Skeletal muscle satellite cell (primary cell): ENCODE measurements at regions not wholly inside any gene's neighbourhood (a gene's known extent, or its start where the extent isn't known, plus 50 kb on each side); places are given as distances from the start of the nearest gene placed in this dataset.

ENCODE experiments used
- H3K27me3 ChIP-seq: 2 replicates; pipeline ENCODE4 v1.7.0; 2013; ENCODE audit warnings: low read length; ENCODE audit not compliant: control insufficient read depth, insufficient read depth
- H3K36me3 ChIP-seq: 2 replicates; pipeline ENCODE4 v1.7.0; 2013; ENCODE audit warnings: mild to moderate bottlenecking, control low read depth, low read length; ENCODE audit not compliant: insufficient read depth
- H3K4me1 ChIP-seq: 2 replicates; pipeline ENCODE4 v1.7.0; 2013; ENCODE audit warnings: low read length; ENCODE audit not compliant: control insufficient read depth, insufficient read depth
- H3K4me2 ChIP-seq: 2 replicates; pipeline ENCODE4 v1.7.0; 2013; ENCODE audit warnings: mild to moderate bottlenecking, low read length
- H3K4me3 ChIP-seq: 2 replicates; pipeline ENCODE4 v1.7.0; 2013; ENCODE audit warnings: low read length
- H3K9ac ChIP-seq: 2 replicates; pipeline ENCODE4 v1.7.0; 2013; ENCODE audit warnings: mild to moderate bottlenecking, low read depth, low read length, moderate library complexity
- H3K9me3 ChIP-seq: replicated peaks from 2 replicates; pipeline ENCODE4 v1.7.0; 2013; ENCODE audit warnings: mild to moderate bottlenecking, control low read depth, low read length

DNA sequence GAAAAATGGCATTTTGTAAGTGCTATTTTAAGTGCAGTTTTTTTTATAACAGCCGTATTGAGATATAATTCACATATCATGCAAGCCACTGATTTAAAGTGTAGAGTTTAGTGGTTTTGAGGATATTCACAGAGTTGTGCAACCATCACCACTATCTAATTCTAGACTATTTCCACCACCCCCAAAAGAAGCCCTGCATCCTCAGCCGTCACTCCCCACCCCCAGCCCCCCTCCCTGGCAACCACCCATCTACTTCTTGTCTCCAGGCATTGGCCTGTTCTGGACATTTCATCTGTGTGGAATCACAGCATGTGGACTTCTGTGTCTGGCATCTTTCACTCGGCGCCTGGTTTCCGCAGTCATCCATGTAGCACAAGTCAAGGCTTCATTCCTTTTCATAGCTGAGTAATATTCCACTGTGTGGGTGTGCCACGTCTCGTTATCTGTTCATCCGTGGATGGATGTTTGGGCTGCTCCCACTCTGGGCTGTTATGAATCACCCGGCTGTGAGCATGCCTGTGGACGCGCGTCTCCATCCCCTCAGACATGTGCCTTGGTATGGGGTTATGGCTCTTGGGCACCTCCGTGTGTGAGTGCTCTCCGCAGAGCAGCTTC is 138.4 kb upstream of the CIBAR2 start:
- Histone ChIP-seq H3K9ac (no peak overlapping the region), H3K9me3 (no peaks in the 10 kb centered on the region), H3K27me3 (no peaks in the 10 kb centered on the region), H3K4me1 (peaks cover 4% of the 10 kb centered on the region), H3K4me2 (no peak overlapping the region), H3K36me3 (no peaks in the 10 kb centered on the region), H3K4me3 (no peak overlapping the region)

DNA sequence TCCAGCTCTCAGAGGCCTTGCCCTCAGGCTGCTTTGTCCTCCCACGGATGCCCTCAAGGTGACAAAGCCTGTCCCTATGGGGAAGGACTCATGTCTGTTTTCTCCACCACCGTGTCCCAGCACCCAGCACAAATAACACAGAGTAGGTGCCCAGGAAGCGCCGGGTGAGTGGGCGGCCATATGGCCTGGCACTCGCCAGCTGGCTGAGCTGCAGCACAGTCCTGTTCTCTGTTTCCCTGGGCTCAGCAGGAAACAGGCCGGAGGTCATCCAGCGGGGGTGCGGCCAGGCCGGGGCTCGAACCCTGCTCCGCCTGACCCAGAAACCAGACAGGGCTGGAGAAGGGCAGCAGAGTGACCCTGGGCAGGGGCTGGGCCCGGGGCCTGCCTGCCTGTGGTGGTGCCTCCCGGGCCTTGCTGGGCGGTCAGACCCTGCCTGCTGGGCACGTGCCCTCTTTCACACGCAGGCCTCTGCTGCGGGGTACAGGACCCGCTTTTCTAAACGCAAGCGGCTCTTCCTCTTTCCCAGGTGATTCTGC is 139.0 kb upstream of the CIBAR2 start:
- no peaks in the 10 kb centered on the region for H3K27me3 ChIP-seq
- no peak overlapping the region for H3K9ac ChIP-seq
- no peak overlapping the region for H3K4me2 ChIP-seq
- H3K9me3 ChIP-seq: no peaks in the 10 kb centered on the region
- no peaks in the 10 kb centered on the region for H3K36me3 ChIP-seq
- H3K4me3 ChIP-seq: no peak overlapping the region
- peaks cover 4% of the 10 kb centered on the region for H3K4me1 ChIP-seq

DNA sequence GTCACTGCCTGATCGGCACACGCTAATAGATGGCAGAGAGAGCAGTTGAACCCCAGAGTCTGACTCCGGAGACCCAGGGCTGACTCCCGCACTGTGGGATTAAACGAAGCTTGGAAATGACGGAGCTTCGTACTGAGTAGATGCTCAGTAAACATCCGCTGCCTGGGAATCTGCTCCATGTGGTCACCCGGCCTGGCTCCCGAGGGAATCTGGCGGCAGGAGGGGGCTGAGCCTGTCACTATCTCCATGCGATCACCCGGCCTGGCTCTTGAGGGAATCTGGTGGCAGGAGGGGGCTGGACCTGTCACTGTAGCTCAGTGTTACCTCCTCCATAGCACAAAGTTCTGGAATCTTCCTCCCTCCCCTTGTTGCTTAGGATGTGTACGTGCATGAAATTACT is 139.7 kb upstream of the CIBAR2 start:
- Histone ChIP-seq H3K9me3 (no peaks in the 10 kb centered on the region), H3K9ac (no peak overlapping the region), H3K4me2 (no peak overlapping the region), H3K4me1 (peaks cover 4% of the 10 kb centered on the region), H3K27me3 (no peaks in the 10 kb centered on the region), H3K4me3 (no peak overlapping the region), H3K36me3 (no peaks in the 10 kb centered on the region)

DNA sequence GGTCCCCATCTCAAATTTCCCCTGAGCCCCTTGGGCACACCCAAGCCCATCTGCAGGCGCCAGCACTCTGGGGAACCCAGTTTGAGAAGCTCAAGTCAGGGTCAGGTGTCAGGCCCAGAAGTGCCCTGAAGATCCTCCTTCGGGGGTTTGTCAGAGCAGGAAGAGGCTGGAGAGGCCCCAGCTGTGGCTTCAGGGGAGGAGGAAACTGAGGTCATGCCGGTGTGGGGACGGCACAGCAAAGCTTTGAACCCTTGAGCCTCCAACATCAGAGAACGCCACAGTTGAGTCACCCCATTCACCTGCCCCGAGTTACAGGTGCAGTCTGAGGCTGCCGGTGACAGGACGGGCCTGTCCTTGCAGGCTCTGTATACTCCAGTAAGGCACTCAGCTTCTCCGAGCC is 140.2 kb upstream of the CIBAR2 start:
- Histone ChIP-seq H3K36me3 (no peaks in the 10 kb centered on the region), H3K27me3 (no peaks in the 10 kb centered on the region), H3K9ac (no peak overlapping the region), H3K9me3 (no peaks in the 10 kb centered on the region), H3K4me2 (no peak overlapping the region), H3K4me3 (no peak overlapping the region), H3K4me1 (peaks cover 4% of the 10 kb centered on the region)

DNA sequence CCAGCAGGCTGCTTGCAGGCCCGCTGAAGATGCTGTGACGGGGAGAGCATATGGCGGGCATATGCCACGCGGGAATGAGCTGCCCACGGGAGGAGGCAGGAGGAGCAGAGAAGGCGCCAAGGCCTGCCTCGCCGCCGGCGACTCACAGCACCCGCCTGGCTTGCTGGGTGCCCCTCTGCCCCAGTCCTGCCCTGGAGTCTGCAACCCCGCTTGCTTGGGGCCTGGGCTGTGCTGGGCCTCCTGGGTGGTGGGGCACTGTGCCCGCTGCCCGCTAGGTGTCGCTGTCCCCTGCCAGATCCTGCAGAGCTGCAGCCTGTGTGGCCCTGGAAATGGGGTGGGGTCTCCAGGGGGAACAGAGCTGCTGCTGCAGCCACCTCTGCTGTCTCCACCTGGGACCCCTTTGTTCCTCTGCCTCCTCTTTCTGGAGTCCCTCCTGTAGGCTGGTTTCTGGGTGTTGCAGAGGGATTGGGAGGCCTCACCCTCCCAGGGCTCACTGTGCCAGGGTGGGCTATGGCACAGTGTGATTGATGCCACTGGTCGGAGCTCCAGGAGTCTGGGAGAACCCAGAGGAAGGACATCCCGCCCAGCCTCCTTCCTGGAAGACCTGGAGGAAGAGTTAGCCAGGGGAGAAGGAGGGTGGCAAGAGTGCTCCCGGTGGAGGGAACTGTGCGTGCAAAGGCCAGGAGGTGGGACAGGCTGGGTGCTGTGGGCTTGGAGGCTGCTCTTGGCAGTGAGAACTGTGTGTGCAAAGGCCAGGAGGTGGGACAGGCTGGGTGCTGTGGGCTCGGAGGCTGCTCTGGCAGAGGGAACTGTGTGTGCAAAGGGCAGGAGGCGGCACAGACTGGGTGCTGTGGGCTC is 141.0 kb upstream of the CIBAR2 start:
- H3K4me2 ChIP-seq: no peak overlapping the region
- no peaks in the 10 kb centered on the region for H3K9me3 ChIP-seq
- no peaks in the 10 kb centered on the region for H3K27me3 ChIP-seq
- H3K4me1 ChIP-seq: peaks cover 5% of the 10 kb centered on the region
- no peaks in the 10 kb centered on the region for H3K36me3 ChIP-seq
- no peak overlapping the region for H3K4me3 ChIP-seq
- H3K9ac ChIP-seq: no peak overlapping the region

DNA sequence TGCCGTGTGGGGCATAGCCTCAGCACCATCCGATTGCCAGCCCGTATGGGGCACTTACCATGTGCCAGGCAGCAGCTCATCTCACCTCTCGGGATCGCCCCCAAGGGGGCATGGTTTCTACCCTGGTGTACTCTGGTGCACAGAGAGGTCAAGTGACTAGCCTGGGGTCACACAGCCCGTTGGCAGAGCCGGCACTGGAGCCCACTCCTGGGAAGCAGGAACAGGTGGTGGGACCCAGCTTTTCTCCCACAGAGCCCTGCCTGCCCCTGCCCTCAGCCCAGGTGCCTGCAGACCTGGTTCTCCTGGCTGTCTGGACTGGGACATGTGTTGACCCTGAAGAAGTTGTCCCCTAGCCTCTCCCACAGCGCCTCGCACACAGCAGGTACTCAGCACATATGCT is 141.8 kb upstream of the CIBAR2 start:
- Histone ChIP-seq H3K9ac (no peak overlapping the region), H3K4me2 (no peak overlapping the region), H3K4me3 (no peak overlapping the region), H3K27me3 (no peaks in the 10 kb centered on the region), H3K9me3 (no peaks in the 10 kb centered on the region), H3K4me1 (peaks cover 12% of the 10 kb centered on the region), H3K36me3 (no peaks in the 10 kb centered on the region)

DNA sequence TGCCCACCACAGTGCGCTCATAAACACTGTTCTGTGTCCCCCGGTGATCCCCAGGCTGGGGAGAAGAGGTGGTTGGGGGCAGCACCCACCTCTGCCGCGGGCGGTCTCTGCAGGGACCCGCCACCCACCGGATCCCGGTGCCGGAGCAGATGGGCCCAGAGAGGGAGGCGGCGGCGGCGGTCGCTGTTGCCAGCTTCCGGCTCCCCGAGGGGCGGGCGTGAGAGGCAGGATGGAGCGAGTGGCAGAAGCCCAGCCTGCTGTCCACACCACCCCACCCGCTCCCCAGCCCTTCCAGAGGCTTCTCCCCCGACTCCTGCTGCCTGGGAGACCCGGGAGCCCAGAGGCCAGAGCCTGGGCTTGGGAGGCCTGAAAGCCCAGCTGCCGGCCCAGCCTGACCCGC is 142.6 kb upstream of the CIBAR2 start:
- no peak overlapping the region for H3K9ac ChIP-seq

DNA sequence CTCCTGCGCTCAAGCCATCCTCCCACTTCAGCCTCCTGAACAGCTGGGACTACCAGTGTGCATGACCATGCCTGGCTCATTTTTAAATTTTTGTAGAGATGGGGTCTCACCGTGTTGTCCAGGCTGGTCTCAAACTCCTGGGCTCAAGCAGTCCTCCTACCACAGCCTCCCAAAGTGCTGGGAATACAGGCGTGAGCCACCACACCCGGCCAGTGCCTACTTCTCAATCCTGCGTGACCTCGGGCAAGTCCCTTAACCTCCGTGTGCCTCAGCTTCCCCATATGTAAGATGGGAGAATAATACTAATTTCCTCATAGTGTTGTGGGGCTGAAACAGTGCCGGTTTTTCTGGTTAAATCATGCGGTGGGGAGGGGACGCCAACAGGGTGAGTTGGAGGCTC is 143.5 kb upstream of the CIBAR2 start:
- Histone ChIP-seq H3K9ac (no peak overlapping the region), H3K27me3 (no peaks in the 10 kb centered on the region), H3K4me3 (no peak overlapping the region), H3K4me1 (peaks cover 8% of the 10 kb centered on the region), H3K4me2 (no peak overlapping the region), H3K9me3 (no peaks in the 10 kb centered on the region), H3K36me3 (no peaks in the 10 kb centered on the region)

More for the DNA sequence above, 142.6 kb upstream of the CIBAR2 start:
- no peak overlapping the region for H3K4me3 ChIP-seq
- no peak overlapping the region for H3K4me2 ChIP-seq
- H3K27me3 ChIP-seq: no peaks in the 10 kb centered on the region
- peaks cover 8% of the 10 kb centered on the region for H3K4me1 ChIP-seq
- no peaks in the 10 kb centered on the region for H3K9me3 ChIP-seq
- H3K36me3 ChIP-seq: no peaks in the 10 kb centered on the region

DNA sequence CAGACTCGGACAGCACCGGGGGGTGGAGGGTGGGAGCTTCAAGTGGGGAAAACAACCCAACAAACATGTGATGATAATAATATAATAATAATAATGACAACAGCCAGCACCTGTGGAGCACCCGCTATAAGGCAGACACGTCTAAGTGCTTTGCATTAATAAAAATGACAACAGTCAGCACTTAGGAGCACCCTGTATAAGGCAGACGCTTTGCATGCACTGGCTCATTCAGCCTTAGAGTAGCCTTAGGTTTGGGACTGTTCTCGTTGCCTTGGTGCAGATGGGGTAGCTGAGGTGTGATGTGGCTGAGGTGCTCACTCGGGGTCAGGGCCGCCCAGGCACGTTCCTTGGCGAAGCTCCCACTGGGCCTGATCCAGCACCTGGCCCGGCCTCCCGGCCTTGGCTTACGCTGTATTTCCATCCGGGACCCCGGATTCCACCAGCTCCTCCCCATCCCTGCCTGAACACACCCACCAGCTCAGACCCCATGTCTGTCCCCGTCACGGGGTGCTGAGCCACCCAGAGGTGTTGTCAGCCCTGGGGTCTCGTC is 144.0 kb upstream of the CIBAR2 start:
- Histone ChIP-seq H3K9ac (no peak overlapping the region), H3K4me2 (no peak overlapping the region), H3K27me3 (no peaks in the 10 kb centered on the region), H3K4me3 (no peak overlapping the region), H3K4me1 (peaks cover 8% of the 10 kb centered on the region), H3K9me3 (no peaks in the 10 kb centered on the region), H3K36me3 (no peaks in the 10 kb centered on the region)

DNA sequence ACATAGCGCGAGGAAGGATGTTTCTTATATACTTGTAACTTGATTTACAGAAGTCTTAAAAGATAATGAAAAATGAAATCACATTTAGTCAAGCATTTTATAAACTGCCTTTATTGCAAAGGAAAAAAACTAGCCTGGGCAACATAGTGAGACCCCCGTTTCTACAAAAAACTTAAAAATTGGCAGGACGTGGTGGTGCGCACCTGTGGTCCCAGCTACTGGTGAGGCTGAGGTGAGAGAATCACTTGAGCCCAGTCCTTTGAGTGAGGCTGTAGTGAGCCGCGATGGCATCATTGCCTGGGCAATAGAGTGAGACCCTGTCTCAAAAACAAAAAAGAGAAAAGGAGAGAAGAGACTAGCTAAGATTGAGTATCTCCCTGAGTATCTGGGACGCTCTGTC is 145.2 kb upstream of the CIBAR2 start:
- Histone ChIP-seq H3K27me3 (no peaks in the 10 kb centered on the region), H3K9ac (no peak overlapping the region), H3K36me3 (no peaks in the 10 kb centered on the region), H3K4me2 (no peak overlapping the region), H3K4me1 (peaks cover 8% of the 10 kb centered on the region), H3K9me3 (no peaks in the 10 kb centered on the region), H3K4me3 (no peak overlapping the region)

DNA sequence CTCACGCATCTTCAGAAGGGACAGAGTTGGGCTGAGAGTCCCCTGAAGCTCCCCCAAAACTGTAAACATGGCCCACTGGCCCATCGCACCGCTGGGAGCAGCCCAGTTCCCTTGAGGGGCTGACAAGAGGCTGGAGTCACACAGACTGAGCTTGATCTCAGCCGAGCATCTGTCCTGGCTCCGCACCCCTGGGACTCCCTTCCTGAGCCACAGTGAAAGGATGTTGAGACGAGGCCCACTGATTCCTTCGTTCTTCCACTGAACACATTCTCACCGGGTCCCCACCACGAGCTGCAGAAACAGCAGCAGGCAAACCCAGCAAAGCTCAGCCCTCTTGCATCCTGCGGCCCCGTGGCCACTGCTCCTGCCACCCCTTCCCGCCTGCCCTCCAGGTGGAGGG is 145.9 kb upstream of the CIBAR2 start:
- H3K9me3 ChIP-seq: no peaks in the 10 kb centered on the region
- H3K9ac ChIP-seq: no peak overlapping the region
- no peak overlapping the region for H3K4me2 ChIP-seq
- no peak overlapping the region for H3K4me3 ChIP-seq
- no peaks in the 10 kb centered on the region for H3K36me3 ChIP-seq
- peaks cover 8% of the 10 kb centered on the region for H3K4me1 ChIP-seq
- no peaks in the 10 kb centered on the region for H3K27me3 ChIP-seq
